ENCODE measurements at regions not wholly inside any gene's neighbourhood (a gene's known extent, or its start where the extent isn't known, plus 50 kb on each side); places are given as distances from the start of the nearest gene placed in this dataset.
"Not testable (repeated sequence)": the region's sequence is repeated elsewhere in the genome, so short reads cannot be mapped to it uniquely, and the experiment has no call there.

DNA sequence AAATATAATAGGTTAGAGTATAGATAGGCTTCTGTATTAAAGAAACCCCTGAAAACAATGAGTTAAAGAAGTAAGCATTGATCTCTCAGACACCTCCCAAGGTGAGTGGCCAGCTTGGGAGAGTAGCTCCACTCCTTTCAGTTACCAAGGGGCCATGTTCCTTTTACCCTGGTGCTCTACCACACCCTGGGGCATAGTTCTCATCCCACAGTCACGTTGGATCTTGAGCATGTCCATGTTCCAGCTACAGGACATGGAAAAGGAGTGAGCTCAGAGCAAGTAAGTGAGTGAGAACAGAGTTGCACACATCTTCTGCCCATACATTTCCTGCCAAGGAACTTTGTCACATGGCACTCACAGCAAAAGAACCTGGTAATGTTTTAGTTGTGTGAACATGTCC is 325.9 kb upstream of the SLC39A10 start:
- TF ChIP-seq CTCF (IDR thresholded peaks at IDR 0.05; ENCODE audit: unreplicated experiment in 3 of 3), result no peak
- Mint-ChIP-seq H3K4me3 (no peak overlapping the region), H3K36me3 (ENCODE audit: low read depth) (no peaks in the 10 kb centered on the region), H3K9me3 (peaks cover 9% of the 10 kb centered on the region), H3K27me3 (ENCODE audit: low read depth) (no peaks in the 10 kb centered on the region), H3K4me1 (peaks cover 5% of the 10 kb centered on the region), H3K27ac (no peak overlapping the region)

GRCh38 chr2:195330513-195330956 is 326.5 kb upstream of the SLC39A10 start:
- Mint-ChIP-seq H3K36me3 (ENCODE audit: low read depth) (no peaks in the 10 kb centered on the region), H3K4me1 (peaks cover 5% of the 10 kb centered on the region), H3K4me3 (no peak overlapping the region), H3K27me3 (ENCODE audit: low read depth) (no peaks in the 10 kb centered on the region), H3K27ac (no peak overlapping the region), H3K9me3 (peaks cover 9% of the 10 kb centered on the region)
- no peak for TF ChIP-seq CTCF (IDR thresholded peaks at IDR 0.05; ENCODE audit: unreplicated experiment in 3 of 3)

DNA sequence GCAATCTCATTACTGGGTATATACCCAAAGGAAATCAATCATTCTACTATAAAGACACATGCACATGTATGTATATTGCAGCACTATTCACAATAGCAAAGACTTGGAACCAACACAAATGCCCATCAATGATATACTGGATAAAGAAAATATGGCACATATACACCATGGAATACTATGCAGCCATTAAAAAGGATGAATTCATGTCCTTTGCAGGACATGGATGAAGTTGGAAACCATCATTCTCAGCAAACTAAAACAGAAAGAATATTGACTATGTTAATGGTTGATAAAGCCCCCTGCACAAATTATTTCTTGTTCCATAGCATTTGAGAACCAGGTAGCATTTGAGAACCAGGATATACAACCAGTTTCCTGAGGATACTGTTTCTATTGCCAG is 327.2 kb upstream of the SLC39A10 start:
- not testable (repeated sequence) for H3K27me3 Mint-ChIP-seq (ENCODE audit: low read depth); H3K36me3 Mint-ChIP-seq (ENCODE audit: low read depth); H3K4me3 Mint-ChIP-seq; H3K27ac Mint-ChIP-seq; H3K9me3 Mint-ChIP-seq; H3K4me1 Mint-ChIP-seq

DNA sequence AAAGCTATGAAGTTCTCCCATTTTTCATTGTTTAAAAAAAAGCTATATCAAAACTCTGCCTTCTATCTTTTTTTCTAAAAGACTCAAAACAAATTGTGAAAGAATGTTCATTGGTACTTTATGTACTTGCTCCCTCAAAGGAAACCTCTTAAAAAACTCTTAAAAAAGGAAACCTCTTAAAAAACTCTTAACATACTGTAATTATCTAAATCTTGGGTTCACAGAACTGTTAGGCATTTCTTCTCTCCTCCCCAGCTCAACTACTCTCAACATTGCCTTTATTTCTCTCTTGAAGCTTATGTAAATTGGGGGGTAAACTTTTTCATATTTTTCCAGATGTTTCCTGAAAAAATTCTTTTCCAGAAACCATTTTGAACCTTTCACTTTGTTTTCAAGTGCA is 330.5 kb upstream of the SLC39A10 start:
- Mint-ChIP-seq H3K27me3 (ENCODE audit: low read depth) (no peaks in the 10 kb centered on the region), H3K36me3 (ENCODE audit: low read depth) (no peaks in the 10 kb centered on the region), H3K4me1 (peaks cover 14% of the 10 kb centered on the region), H3K27ac (peak overlapping the region in 1 of 3 experiments; percentile 3), H3K9me3 (peaks cover 9% of the 10 kb centered on the region), H3K4me3 (no peak overlapping the region)
- no peak for TF ChIP-seq CTCF (IDR thresholded peaks at IDR 0.05; ENCODE audit: unreplicated experiment in 3 of 3)

DNA sequence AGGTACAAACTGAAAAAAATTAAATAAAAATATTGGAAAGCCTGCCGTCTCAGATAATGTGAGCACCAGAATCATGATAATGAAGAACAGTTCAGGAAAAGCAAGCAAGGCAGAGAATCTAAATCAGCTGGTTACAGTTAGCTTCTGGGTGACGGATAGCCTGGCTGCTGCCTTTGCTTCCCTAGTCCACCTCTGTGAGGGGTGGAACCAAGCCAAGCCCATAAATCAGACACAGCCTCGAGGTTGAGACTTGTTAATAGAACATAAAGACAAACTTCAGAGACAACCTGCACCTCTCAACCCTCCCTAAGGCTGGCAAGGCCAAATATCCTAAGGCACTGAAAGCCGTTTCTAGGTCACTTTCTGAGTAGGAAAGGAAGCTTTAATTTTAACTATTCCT is 334.7 kb upstream of the SLC39A10 start:
- Mint-ChIP-seq H3K36me3 (ENCODE audit: low read depth) (no peaks in the 10 kb centered on the region), H3K9me3 (peaks cover 4% of the 10 kb centered on the region), H3K4me3 (no peak overlapping the region), H3K27ac (peak overlapping the region; percentile 19 to 41 (median 34)), H3K4me1 (peaks cover 35% of the 10 kb centered on the region), H3K27me3 (ENCODE audit: low read depth) (no peaks in the 10 kb centered on the region)
- no peak for TF ChIP-seq CTCF (IDR thresholded peaks at IDR 0.05; ENCODE audit: unreplicated experiment in 3 of 3)

DNA sequence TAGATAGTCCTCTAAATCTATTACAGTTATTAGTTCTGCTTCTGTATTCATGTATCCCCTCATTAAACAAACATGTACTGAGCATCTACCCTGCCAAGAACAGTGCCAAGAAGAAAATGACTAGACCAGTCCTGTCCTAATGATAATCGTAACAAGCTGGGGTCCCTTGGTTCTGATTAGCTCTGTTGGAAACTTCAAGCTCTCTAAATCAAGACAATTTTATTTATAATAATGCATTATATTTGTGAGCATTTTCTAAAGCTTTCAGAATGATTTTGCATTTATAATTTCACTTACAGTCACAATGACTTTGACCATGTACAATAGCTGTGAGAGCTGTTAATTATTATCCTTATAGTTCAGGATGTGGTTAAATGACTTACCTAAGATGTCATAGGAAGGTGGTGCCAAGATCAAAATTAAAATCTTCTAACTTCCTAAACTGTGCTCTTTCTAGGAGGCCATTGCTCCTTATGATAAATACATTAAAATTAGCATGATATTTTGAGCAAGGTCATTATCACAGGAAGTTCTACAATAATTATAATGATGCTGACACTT is 336.5 kb upstream of the SLC39A10 start:
- TF ChIP-seq CTCF (IDR thresholded peaks at IDR 0.05; ENCODE audit: unreplicated experiment in 3 of 3), result no peak
- Mint-ChIP-seq H3K27ac (no peak overlapping the region), H3K27me3 (ENCODE audit: low read depth) (no peaks in the 10 kb centered on the region), H3K4me3 (no peak overlapping the region), H3K36me3 (ENCODE audit: low read depth) (no peaks in the 10 kb centered on the region), H3K9me3 (no peaks in the 10 kb centered on the region), H3K4me1 (peaks cover 41% of the 10 kb centered on the region)
